GM19397 (cell line): ENCODE measurements at regions not wholly inside any gene's neighbourhood (a gene's known extent, or its start where the extent isn't known, plus 50 kb on each side); places are given as distances from the start of the nearest gene placed in this dataset.

ENCODE experiments used
- ATAC-seq: cut with Tn5 transposase; IDR thresholded peaks from one replicate; pipeline ENCODE4 v1.9.1; 2021; ENCODE audit warnings: mild to moderate bottlenecking, moderate library complexity; ENCODE audit not compliant: unreplicated experiment

DNA sequence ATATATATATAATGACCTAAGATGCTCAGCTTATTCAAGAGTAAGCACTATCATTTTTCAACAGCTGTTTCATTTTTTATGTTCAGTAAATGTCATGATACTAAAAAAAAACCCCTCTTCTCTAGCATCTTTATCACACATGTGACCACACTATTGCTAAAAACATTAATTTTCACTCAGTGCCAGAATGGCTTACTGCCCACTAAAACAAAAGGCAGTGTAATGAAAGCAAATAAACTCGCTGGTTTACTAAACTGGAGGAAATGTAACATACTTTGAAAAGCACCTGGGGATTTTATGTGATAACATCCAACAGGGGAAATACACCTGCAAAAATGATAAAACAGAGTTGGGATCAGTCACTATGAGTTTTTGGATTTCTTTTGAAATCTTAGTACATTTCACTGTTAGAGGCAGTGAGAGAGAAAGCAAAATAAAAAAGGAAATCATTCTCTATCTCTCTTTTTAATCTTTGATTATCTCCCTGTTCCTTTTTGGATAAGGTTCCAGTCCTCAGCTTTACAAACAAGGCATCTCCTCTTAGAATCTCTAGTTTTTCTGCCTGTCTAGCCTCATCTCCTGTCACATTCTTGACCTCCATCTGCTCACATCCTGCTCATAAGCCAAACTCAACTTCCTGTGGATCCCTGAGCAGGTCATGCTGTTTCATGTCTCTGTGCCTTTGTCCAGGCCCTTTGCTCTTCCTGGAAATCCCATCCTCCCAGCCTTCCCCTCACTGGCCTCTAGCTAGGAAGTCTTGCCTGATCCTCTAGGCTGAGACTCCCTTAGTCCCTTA, 338.0 kb downstream of the MAN2A1 start:
- ATAC-seq = no peak

GRCh38 chr5:110031402-110032140, 341.8 kb downstream of the MAN2A1 start:
- no peak for ATAC-seq

- no peak for ATAC-seq
These were observed 342.6 kb downstream of the MAN2A1 start for GRCh38 chr5:110032376-110032775.

- ATAC-seq = no peak
These were observed 344.4 kb downstream of the MAN2A1 start for GRCh38 chr5:110034056-110034600.

- ATAC-seq = no peak
These were observed 348.7 kb downstream of the MAN2A1 start for GRCh38 chr5:110038297-110038997.

- ATAC-seq = no peak
These were observed 350.5 kb downstream of the MAN2A1 start for GRCh38 chr5:110040178-110040577.

DNA sequence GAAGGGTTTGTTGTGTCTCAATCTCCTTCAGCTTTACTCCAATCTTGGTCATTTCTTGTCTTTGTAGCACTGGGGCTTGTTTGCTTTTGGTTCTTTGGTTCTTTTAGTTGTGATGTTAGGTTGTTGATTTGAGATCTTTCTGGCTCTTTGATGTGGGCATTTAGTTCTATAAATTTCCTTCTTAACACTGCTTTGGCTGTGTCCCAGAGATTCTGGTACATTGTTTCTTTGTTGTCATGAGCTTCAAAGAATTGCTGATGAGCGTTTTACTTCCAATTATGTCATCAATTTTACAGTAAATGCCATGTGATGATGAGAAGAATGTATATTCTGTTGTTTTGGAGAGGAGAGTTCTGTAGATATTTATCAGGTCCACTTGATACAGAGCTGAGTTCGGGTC, 353.3 kb downstream of the MAN2A1 start:
- no peak for ATAC-seq

DNA sequence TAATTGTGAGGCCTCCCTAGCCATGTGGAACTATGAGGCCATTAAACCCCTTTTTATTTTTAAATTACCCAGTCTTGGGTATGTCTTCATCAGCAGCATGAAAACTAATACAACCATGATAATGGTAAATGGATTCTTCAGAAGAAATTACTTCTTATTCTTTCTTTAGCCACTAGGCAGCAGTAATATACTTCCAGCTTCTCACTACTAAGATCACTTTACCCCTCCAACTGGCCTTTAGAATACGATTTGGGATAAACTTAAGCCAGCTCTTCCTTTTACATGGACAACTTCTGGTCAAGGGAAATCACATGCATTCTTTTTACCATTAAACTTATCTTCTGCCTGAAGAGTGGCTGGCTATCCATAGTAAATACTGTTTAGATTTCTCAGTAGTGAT, 355.4 kb downstream of the MAN2A1 start:
- no peak for ATAC-seq

DNA sequence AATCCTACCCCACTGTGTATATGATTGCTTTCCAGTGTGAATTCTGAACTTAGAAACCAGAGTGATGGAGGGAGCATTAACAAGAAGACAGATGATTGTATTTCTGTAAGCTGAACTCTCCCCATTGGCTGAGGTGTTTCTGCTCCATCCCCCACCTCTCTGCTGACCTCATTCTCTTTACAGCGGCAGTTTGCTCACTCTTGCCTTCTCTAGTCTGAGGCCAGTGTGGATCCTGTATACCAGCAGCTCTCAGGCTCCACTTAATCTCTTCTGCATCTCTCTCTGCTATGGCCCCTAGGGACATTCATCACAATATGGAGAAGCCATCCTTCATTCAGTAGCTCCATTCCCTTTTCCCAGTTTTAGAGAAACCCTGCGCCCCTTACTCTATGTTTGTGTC, 358.8 kb downstream of the MAN2A1 start:
- no peak for ATAC-seq

GRCh38 chr5:110049816-110050215, 360.1 kb downstream of the MAN2A1 start:
- ATAC-seq = no peak

- no peak for ATAC-seq
These were observed 361.1 kb downstream of the MAN2A1 start for GRCh38 chr5:110050640-110051345.

DNA sequence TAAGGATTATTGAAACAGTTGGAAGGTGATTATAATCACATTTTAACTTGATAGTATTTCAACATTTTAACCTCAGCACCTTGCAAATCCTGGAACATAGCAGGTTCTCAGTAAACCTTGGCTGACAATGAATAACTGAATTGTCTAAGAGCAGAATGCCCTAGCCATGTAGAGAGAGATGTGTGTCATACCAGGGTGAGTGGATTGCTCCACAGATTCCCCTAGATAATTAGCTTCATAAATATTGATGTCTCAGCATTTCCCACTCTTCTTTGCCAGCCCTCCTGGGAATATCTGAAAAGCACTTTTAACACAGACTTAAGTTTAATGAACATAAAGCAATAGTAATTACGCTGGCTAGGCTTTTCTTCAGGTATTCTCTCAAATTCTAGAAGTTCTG, 363.5 kb downstream of the MAN2A1 start:
- ATAC-seq = no peak

- no peak for ATAC-seq
These were observed 364.1 kb downstream of the MAN2A1 start for GRCh38 chr5:110053824-110054223.

DNA sequence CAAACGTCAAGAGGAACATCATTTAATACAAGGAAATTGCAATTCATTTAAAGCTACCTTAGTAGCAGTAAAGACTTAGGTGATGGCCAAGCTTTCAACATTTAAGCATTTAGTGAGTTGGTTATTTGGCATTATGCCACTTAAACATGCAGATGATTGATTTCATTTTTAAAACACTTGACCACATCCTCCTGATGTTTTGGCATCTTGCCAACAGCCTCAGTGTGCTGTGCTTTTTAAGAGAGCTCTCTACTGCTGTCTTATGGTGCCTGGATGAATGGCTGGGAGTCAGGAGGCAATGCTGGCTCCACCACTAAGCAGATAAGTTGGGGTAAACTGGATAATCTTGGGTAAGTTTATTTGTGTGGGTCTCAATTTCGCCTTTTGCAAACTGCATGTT, 364.5 kb downstream of the MAN2A1 start:
- peak; percentile 82 for ATAC-seq

DNA sequence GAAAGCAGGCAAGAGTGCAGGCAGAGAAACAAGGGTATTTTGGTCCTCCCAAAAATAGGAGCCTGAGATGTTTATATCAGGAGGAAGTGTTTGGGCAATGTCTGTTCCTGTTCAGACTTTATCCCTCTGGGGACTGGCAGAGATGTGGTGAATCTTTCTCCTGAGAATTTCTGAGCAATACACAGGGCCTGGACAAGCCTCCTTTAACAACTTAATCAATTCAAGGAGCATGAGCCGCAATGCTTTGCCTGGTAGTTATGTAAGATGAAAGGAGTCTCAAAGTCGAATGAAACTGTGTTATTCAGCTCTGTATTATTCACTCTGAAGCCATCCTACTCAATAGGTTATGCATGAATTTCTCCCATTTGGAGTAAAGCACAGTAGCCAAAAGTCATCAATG, 365.6 kb downstream of the MAN2A1 start:
- no peak for ATAC-seq

DNA sequence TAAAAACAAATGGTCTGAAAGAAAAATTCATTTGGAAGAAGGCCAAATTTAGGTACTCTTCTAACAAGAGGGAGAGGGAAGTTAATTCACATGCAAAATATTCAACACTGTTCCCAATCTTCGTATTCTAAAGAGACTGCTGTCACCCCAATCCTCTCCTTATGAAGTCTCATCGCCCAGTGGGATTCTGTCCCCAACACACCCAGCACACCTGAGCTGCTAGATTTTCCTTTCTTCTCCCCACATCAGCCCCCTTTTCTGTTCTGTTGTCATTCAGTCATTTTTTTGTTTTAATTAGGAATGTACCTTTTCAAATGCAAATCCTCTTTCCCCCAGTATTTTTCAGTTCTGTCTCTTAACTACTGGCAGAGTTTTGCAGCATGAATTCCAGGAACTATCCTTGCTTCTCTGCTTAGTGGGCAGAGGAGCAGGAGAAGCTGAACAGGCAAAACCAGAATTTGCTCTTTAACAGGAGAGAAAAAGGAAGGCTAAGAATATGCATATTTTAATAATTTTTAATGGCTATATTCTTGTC, 366.9 kb downstream of the MAN2A1 start:
- ATAC-seq = no peak

- ATAC-seq = no peak
These were observed 368.4 kb downstream of the MAN2A1 start for GRCh38 chr5:110058175-110058574.

DNA sequence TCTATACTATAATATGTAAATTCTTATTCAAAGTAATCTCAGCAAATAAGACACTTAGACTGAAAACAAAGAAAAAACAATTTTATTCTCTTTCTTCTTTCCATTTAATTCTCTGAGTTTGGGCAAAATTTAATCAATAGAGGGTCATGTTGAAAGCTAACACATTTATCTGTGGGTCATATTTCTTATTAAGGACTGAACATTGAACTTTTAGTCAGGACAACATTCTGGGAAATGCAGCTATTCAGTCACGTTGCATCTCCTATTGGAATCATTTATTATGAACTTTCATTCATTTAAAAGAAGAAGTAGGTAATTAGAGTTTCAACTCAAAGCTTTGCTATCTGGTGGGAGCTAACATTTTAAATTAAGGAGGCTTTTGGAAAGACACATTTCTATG, 372.5 kb downstream of the MAN2A1 start:
- no peak for ATAC-seq

- no peak for ATAC-seq
These were observed 374.2 kb downstream of the MAN2A1 start for GRCh38 chr5:110063640-110064602.
